Activated CD8-positive, alpha-beta memory T cell treated with anti-CD3 and anti-CD28 coated beads, Interleukin-2, amount 50 U/mL, for 1 hour (primary cell): ENCODE measurements at regions not wholly inside any gene's neighbourhood (a gene's known extent, or its start where the extent isn't known, plus 50 kb on each side); places are given as distances from the start of the nearest gene placed in this dataset.
"Not testable (repeated sequence)": the region's sequence is repeated elsewhere in the genome, so short reads cannot be mapped to it uniquely, and the experiment has no call there.

Experiments
- DNase-seq: peaks from one replicate; pipeline ENCODE4 v3.0.0-alpha.2; 2020; ENCODE audit errors: extremely low read depth

DNA sequence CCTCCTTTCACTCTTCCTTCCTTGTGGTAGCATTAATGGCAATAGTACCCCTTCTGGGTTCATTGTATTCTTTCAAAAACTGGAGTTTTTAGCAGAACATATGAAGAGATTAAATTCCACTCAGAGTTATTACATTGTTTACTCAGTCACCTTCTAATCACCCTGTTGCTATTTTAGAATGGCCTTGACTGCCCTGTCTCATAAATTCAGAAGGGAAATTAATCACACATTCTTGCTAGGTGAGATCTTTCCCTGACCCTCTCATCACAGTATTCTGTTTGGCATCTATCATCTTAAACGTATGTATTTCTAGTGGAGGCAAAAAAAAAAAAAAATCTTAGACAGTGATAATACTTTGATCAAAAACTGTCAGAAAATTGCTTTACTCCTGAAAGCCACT lies 760.4 kb downstream of the ADCYAP1 start:
- no peak for DNase-seq

DNA sequence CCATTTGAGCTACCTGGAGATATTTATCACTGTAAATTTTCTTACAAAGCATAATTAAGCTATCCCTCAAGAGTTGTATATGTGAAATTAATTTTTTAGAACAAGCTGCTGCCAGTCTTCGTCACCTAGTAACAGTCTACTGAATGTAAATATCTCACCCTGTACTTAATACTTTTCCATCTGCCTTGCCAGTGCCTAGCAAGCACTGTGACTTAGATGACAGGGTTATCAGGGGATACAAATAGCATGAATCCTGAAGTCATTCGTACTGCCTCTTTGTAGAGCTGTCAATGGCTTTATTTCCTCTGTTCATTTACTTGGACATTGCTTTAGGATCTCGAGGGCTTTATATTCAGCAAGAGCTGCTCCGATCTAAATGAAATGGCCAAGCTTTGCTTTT lies 763.6 kb downstream of the ADCYAP1 start:
- no peak for DNase-seq

- not testable (repeated sequence) for DNase-seq
Observed at GRCh38 chr18:1671710-1672109, 767.0 kb downstream of the ADCYAP1 start.

- DNase-seq = no peak
Observed at GRCh38 chr18:1676387-1676786, 771.7 kb downstream of the ADCYAP1 start.

DNA sequence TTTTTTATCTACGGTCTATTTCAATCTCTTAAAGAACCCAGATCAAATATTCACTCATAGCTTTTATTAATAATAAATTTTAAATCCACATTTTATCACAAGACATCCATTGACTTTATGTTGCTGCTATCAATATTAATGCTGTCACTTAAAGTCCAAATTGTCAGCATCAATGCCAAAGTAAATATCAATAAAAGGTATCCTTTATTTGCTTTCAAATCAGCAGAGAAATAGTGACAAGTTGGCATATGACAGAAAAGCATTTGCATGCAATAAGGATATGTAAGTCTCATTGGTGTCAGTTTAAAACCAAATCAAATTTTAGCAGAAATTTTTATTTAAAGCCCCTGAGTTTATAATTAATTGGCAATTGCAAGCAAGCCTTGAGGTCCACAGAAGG lies 775.4 kb downstream of the ADCYAP1 start:
- DNase-seq = no peak

DNA sequence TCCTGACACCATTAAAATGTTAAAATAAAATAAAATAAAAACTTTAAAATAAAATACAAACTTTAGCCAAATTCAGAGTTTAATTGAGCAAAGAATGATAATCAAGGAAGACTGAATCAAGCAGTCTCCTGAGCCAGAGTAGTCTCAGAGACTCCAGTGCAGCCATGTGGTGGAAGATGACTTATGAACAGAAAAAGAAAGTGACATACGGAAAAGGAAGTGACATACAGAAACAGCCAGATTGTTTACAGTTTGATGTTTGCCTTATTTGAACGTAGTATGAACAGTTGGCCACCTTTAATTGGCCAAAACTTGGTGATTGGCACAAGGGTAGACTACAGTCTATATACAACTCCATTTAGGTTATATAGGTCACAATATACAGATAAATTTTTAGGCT lies 787.2 kb downstream of the ADCYAP1 start:
- DNase-seq = no peak

- no peak for DNase-seq
Observed at GRCh38 chr18:1708006-1708405, 803.3 kb downstream of the ADCYAP1 start.

DNA sequence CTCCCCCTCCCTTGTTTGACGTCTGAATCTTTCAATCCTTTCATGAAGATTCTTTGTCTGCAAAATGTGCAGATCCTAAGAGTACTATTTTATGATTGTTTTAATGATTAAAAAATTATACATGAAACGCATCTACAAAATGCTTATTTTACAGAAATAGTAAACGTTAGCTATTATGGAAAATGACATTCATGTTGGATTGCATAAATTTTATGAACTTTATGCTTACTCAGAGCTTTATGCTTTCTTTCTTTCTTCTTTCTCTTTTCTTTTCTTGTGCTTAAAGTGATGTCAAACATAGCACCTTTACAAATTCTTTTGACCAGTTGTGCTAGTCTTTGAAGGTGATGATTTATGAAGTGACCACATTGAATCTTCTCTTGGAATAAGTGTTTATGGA lies 805.4 kb downstream of the ADCYAP1 start:
- no peak for DNase-seq

DNA sequence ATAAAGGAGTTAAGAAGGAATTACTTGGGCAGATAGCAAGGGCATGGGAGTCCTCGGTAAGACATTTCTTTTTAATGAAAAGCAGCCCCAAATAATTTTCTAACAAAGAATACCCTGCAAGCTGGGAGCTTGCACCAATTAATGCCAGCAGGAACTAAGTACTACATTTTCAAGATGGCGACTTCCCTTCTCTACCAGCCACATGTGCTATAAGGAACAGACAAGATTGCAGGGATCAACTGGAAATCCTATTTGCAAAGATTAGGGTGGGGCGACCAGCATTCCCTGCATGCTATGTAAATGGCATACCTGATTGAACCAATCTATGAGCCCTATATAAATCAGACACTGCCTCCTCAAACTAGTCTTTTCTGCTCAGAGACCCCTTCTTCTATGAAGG lies 827.5 kb downstream of the ADCYAP1 start:
- no peak for DNase-seq

DNA sequence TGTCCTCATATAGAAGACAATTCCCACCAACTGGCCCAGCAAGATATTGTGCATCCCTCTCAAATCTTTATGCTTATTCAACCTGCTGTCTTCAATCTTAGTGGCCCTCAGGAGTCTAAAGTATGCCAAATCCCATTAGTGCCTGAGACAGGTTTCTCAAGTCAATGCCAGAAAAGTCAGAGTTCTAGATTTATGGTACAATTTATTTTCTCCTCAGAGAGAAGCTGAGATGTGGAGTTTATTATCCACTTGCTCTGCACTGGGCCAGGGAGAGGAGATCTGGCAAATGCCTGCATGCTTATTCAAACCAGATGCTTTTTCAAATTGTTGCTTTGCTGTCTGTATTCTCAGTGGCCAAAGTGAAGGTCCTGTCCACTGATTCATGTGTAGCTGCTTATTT lies 825.2 kb downstream of the METTL4 start:
- no peak for DNase-seq

GRCh38 chr18:1751249-1751648 lies 820.1 kb downstream of the METTL4 start:
- no peak for DNase-seq

DNA sequence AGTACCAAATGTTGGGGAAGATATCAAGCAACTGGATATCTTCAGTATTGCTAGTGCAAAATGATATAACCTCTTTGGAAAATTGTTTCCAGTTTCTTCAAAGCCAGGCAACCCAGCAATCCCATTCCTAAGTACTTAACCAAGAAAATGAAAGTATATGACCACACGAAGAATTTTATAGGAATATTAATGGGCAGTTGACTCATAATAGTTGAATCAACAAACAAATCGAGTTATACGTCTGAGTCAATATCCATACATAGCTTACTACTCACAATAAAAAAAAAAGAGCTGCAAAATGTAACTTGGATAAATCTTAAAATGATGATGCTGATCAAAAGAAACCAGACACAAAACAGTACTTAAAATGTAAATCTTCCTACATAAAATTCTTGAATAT lies 810.4 kb downstream of the METTL4 start:
- no peak for DNase-seq

DNA sequence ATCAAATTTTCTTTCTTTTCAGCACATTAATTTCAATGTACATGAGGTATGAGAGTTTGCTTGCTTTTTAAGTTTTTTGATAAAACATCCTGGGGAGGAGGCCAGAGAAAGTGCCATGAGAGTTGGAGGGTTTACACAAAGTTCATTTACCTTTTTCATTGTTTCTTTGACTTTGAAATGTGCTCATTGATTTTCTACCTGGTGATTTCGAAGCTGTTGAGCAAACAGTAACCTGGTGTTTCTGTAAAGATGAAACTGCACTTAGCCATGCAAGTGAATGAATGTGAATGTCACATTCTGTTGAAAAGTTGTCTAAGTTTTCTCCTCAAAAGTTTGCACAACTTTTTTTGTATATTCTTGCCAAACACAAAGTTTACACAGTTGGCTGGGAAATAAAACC lies 797.0 kb downstream of the METTL4 start:
- DNase-seq = no peak

- DNase-seq = no peak
Observed at GRCh38 chr18:1777843-1778242, 793.5 kb downstream of the METTL4 start.

GRCh38 chr18:1778496-1779178 lies 792.7 kb downstream of the METTL4 start:
- no peak for DNase-seq

GRCh38 chr18:1779587-1779986 lies 791.7 kb downstream of the METTL4 start:
- DNase-seq = no peak

DNA sequence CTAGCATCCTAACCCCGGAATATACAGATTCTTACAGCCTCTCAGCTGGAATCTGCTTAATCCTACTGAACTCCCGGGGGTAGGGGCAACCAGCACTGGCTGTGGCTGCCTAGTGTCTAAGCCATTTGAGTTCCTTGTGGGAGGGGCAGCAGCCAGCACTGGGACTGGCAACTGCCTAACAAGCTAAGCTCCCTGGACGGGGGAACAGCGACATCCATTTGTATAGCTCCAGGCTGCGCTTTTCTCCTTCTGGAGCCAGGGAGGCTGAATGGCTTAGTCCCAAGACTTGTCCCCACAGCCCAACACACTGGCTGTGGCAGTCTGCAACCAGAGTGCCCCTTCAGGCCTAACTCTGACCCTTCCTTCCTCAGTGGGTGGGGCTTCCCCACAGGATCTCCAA lies 787.2 kb downstream of the METTL4 start:
- no peak for DNase-seq

- not testable (repeated sequence) for DNase-seq
Observed at GRCh38 chr18:1785980-1786379, 785.3 kb downstream of the METTL4 start.

GRCh38 chr18:1796636-1797035 lies 774.7 kb downstream of the METTL4 start:
- DNase-seq = no peak

DNA sequence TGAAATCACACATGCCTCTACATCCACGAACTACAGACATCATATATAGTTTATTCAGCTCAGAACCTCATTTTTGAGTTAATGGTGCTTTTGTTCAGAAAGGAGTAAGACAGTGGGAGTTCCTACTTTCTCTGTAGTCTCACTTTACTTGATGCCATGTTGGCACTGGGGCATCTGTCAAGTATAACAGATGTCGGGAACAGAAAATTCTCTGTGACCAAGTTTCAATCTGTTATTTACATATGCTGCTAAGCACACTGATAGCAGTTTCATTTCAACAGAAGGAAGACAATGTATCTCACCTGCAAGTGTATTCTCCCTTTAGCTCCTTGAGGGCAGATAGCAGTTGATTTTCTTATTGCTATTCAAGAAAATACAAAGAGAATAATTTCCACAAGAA lies 774.1 kb downstream of the METTL4 start:
- DNase-seq = no peak

- no peak for DNase-seq
Observed at GRCh38 chr18:1805521-1805920, 765.8 kb downstream of the METTL4 start.

DNA sequence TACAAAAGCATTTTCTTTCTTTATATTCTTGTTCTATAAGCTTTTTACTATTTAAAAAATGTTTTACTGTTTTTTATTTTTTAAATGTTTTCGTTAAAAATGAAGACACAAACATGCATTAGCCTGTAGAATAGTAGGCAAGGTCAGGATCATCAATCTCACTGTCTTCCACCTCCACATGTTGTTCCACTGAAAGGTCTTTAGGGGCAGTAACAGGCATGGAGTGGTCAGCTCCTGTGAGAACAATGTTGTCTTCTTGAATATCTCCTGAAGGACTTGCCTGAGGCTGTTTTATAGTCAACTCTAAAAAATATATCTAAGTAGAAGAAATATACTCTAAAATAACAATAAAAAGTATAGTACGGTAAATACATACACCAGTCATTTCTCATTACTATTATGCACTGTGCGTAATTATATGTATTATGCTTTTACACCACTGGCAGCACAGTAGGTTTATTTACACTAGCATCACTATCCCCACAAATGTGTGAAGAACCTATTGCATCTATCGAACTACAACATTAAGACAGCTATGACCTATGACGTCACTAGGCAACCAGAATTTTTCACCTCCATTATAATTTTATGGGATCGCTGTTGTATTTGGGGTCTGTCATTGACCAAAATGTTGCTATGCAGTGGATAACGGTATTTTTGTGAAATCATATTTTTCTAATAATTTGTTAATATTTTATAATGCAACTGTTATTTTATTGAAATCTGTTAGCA lies 764.3 kb downstream of the METTL4 start:
- no peak for DNase-seq

- DNase-seq = no peak
Observed at GRCh38 chr18:1811282-1811681, 760.0 kb downstream of the METTL4 start.

DNA sequence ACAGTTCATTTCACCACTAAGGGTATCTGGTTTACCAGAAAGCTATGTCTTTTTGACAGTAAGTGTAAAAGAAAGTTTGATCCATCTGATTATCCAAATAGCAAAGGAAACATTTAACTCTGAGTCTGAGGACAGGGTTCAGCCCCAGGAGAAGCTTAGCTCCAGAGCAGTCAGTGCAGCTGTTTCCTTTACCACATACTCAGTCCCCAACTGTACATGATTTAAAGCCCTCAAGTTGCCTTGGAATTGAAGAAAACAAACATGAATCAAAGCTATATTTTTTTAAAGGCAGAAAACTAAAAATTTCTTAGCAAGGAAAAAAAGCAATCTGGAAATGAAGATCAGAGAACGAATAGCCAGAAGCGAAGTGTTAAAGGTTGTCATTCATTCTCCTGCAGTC lies 746.0 kb downstream of the METTL4 start:
- DNase-seq = no peak
